GM19395 (cell line): ENCODE measurements at regions not wholly inside any gene's neighbourhood (a gene's known extent, or its start where the extent isn't known, plus 50 kb on each side); places are given as distances from the start of the nearest gene placed in this dataset.
"Not testable (repeated sequence)": the region's sequence is repeated elsewhere in the genome, so short reads cannot be mapped to it uniquely, and the experiment has no call there.

Experiments
- ATAC-seq: cut with Tn5 transposase; IDR thresholded peaks from one replicate; pipeline ENCODE4 v1.9.1; 2021; ENCODE audit warnings: mild to moderate bottlenecking, moderate library complexity; ENCODE audit not compliant: unreplicated experiment

GRCh38 chr7:89761173-89761572 lies 393.1 kb upstream of the STEAP1 start:
- no peak for ATAC-seq

GRCh38 chr7:89770161-89770560 lies 384.1 kb upstream of the STEAP1 start:
- no peak for ATAC-seq

GRCh38 chr7:89771003-89771636 lies 383.1 kb upstream of the STEAP1 start:
- no peak for ATAC-seq

GRCh38 chr7:89772276-89772675 lies 382.0 kb upstream of the STEAP1 start:
- no peak for ATAC-seq

- no peak for ATAC-seq
Observed at GRCh38 chr7:89773611-89774010, 380.7 kb upstream of the STEAP1 start.

- no peak for ATAC-seq
Observed at GRCh38 chr7:89775459-89775858, 378.8 kb upstream of the STEAP1 start.

GRCh38 chr7:89776980-89777379 lies 377.3 kb upstream of the STEAP1 start:
- no peak for ATAC-seq

- ATAC-seq = no peak
Observed at GRCh38 chr7:89777499-89777898, 376.8 kb upstream of the STEAP1 start.

- ATAC-seq = no peak
Observed at GRCh38 chr7:89780291-89780690, 374.0 kb upstream of the STEAP1 start.

- no peak for ATAC-seq
Observed at GRCh38 chr7:89796481-89796880, 357.8 kb upstream of the STEAP1 start.

GRCh38 chr7:89797965-89798598 lies 356.2 kb upstream of the STEAP1 start:
- no peak for ATAC-seq

- ATAC-seq = no peak
Observed at GRCh38 chr7:89798599-89798996, 355.7 kb upstream of the STEAP1 start.

GRCh38 chr7:89800761-89801160 lies 353.5 kb upstream of the STEAP1 start:
- ATAC-seq = no peak

- ATAC-seq = no peak
Observed at GRCh38 chr7:89809291-89809690, 345.0 kb upstream of the STEAP1 start.

- ATAC-seq = no peak
Observed at GRCh38 chr7:89813081-89813480, 341.2 kb upstream of the STEAP1 start.

- no peak for ATAC-seq
Observed at GRCh38 chr7:89826121-89826520, 328.1 kb upstream of the STEAP1 start.

GRCh38 chr7:89826557-89826956 lies 327.7 kb upstream of the STEAP1 start:
- ATAC-seq = no peak

- no peak for ATAC-seq
Observed at GRCh38 chr7:89837515-89837914, 316.8 kb upstream of the STEAP1 start.

- no peak for ATAC-seq
Observed at GRCh38 chr7:89839329-89839728, 314.9 kb upstream of the STEAP1 start.

GRCh38 chr7:89845952-89846351 lies 308.3 kb upstream of the STEAP1 start:
- ATAC-seq = no peak

GRCh38 chr7:89849052-89849451 lies 305.2 kb upstream of the STEAP1 start:
- ATAC-seq = no peak

- ATAC-seq = not testable (repeated sequence)
Observed at GRCh38 chr7:89857053-89857452, 297.2 kb upstream of the STEAP1 start.

GRCh38 chr7:89857767-89858166 lies 296.5 kb upstream of the STEAP1 start:
- no peak for ATAC-seq
